OCI-LY7 (cell line): ENCODE measurements at regions not wholly inside any gene's neighbourhood (a gene's known extent, or its start where the extent isn't known, plus 50 kb on each side); places are given as distances from the start of the nearest gene placed in this dataset.

Experiments used
- BruUV-seq: library from RNA; stranded (reverse); fragments of 400-500 nt; replicated peaks from 2 replicates; lab custom pipeline; 2021; lab: Mats Ljungman, UMichigan
- CTCF ChIA-PET: fragments of 300-600 bp; sonication (Branson Sonifier 250); formaldehyde crosslinking; loops from one replicate; lab custom pipeline; 2022; ENCODE audit warnings: antibody characterized with exemption; ENCODE audit not compliant: unreplicated experiment; lab: Charles Lee
- POLR2A ChIA-PET: fragments of 300-600 bp; sonication (Branson Sonifier 250); formaldehyde crosslinking; loops from one replicate; lab custom pipeline; 2022; ENCODE audit warnings: antibody characterized with exemption; lab: Charles Lee
- DNase-seq: peaks from one replicate; pipeline ENCODE4 v3.0.0-alpha.2; 2015; ENCODE audit warnings: low spot score
- H2AFZ ChIP-seq: fragments of 200-600 bp; sonication (generic), shearing (Covaris generic); 2 replicates; pipeline ENCODE4 v1.6.1; 2014; ENCODE audit warnings: mild to moderate bottlenecking, antibody characterized with exemption, low read length, moderate library complexity
- H3K27ac ChIP-seq: fragments of 200-600 bp; sonication (generic); 2 replicates; pipeline ENCODE4 v1.5.1; 2014; ENCODE audit warnings: mixed run types, low read depth, mild to moderate bottlenecking, moderate library complexity, low read length, inconsistent platforms; ENCODE audit not compliant: poor library complexity, severe bottlenecking
- H3K36me3 ChIP-seq: fragments of 200-600 bp; sonication (generic); 2 replicates; pipeline ENCODE4 v1.6.1; 2014; ENCODE audit warnings: mild to moderate bottlenecking, antibody characterized with exemption, low read length, moderate library complexity, mixed read lengths; ENCODE audit not compliant: insufficient read depth
- H3K4me1 ChIP-seq: fragments of 200-600 bp; sonication (generic); 2 replicates; pipeline ENCODE4 v1.5.1; 2014; ENCODE audit warnings: mild to moderate bottlenecking, low read length; ENCODE audit not compliant: insufficient read depth, poor library complexity, severe bottlenecking
- H3K4me2 ChIP-seq: fragments of 200-600 bp; sonication (generic); 2 replicates; pipeline ENCODE4 v1.6.1; 2014; ENCODE audit warnings: mild to moderate bottlenecking, low read length
- H3K4me3 ChIP-seq: fragments of 200-600 bp; sonication (generic); 2 replicates; pipeline ENCODE4 v1.5.1; 2014; ENCODE audit warnings: mild to moderate bottlenecking, low read depth, low read length; ENCODE audit not compliant: poor library complexity, severe bottlenecking
- H3K79me2 ChIP-seq: fragments of 200-600 bp; sonication (generic); 2 replicates; pipeline ENCODE4 v1.6.1; 2016; ENCODE audit warnings: low read depth, mild to moderate bottlenecking, low read length, moderate library complexity, mixed read lengths; ENCODE audit not compliant: insufficient read depth
- H3K9me2 ChIP-seq: fragments of 200-600 bp; sonication (generic); 2 replicates; pipeline ENCODE4 v1.6.1; 2016; ENCODE audit warnings: mild to moderate bottlenecking, low read length, mixed read lengths; ENCODE audit not compliant: insufficient read depth
- H3K9me3 ChIP-seq: fragments of 200-600 bp; sonication (generic); 2 replicates; pipeline ENCODE4 v1.6.1; 2014; ENCODE audit warnings: mild to moderate bottlenecking, mixed run types, low read length, mixed read lengths
- H4K20me1 ChIP-seq: fragments of 200-600 bp; sonication (generic); 2 replicates; pipeline ENCODE4 v1.6.1; 2014; ENCODE audit warnings: mild to moderate bottlenecking, antibody characterized with exemption, low read length, moderate library complexity, mixed read lengths; ENCODE audit not compliant: insufficient read depth
- CTCF ChIP-seq: fragments of 200-600 bp; sonication (generic); conservative IDR thresholded peaks from 2 replicates; pipeline ENCODE4 v1.5.1; 2014; ENCODE audit warnings: mild to moderate bottlenecking, antibody characterized with exemption, low read length, moderate library complexity, mixed read lengths
- EZH2phosphoT487 ChIP-seq: fragments of 200-600 bp; sonication (generic); IDR thresholded peaks from 2 replicates; pipeline ENCODE4 v1.6.1; 2018; ENCODE audit warnings: low read depth, borderline replicate concordance, mild to moderate bottlenecking, mixed run types, antibody characterized with exemption, low read length, moderate library complexity, mixed read lengths
- intact Hi-C: fragments of 100-400 bp; cut with micrococcal nuclease; formaldehyde crosslinking; loops from one replicate; pipeline ENCODE4 v1.10.0; 2022; ENCODE audit not compliant: unreplicated experiment

GRCh38 chr12:39161465-39162085 is 256.2 kb upstream of the CPNE8 start:
- ChIA-PET POLR2A (no interaction called here), CTCF (no interaction called here)
- Histone ChIP-seq H3K4me3 (no peak overlapping the region), H3K4me1 (no peaks in the 10 kb centered on the region), H3K27ac (no peak overlapping the region), H3K9me2 (no peaks in the 10 kb centered on the region), H3K4me2 (no peak overlapping the region), H3K9me3 (no peaks in the 10 kb centered on the region), H3K79me2 (no peaks in the 10 kb centered on the region), H3K36me3 (no peaks in the 10 kb centered on the region), H2AFZ (no peak overlapping the region), H4K20me1 (no peaks in the 10 kb centered on the region)
- no peak for DNase-seq
- TF ChIP-seq EZH2phosphoT487, result no peak
- no peak for TF ChIP-seq CTCF
- BruUV-seq, result no TSS peak
- intact Hi-C loops, result no loop called here

GRCh38 chr12:39157696-39158342 is 252.4 kb upstream of the CPNE8 start:
- H3K79me2 ChIP-seq, result no peaks in the 10 kb centered on the region
- TF ChIP-seq EZH2phosphoT487 (no peak), CTCF (no peak)
- no TSS peak for BruUV-seq
- ChIA-PET POLR2A (interaction anchor here (0.6 kb wide), 1 partner anchor 309 kb away, joined by 3 read pairs; no protein-coding TSS in a partner anchor), CTCF (no interaction called here)
- H3K9me3 ChIP-seq, result no peaks in the 10 kb centered on the region
- intact Hi-C loops, result no loop called here
- no peak overlapping the region for H3K4me3 ChIP-seq
- no peaks in the 10 kb centered on the region for H3K4me1 ChIP-seq
- DNase-seq, result no peak
- no peak overlapping the region for H3K4me2 ChIP-seq
- H3K36me3 ChIP-seq, result no peaks in the 10 kb centered on the region
- H4K20me1 ChIP-seq, result no peaks in the 10 kb centered on the region
- no peaks in the 10 kb centered on the region for H3K9me2 ChIP-seq
- no peak overlapping the region for H3K27ac ChIP-seq
- H2AFZ ChIP-seq, result no peak overlapping the region
